COR-L47 (cell line): ENCODE measurements at regions not wholly inside any gene's neighbourhood (a gene's known extent, or its start where the extent isn't known, plus 50 kb on each side); places are given as distances from the start of the nearest gene placed in this dataset.
"Not testable (repeated sequence)": the region's sequence is repeated elsewhere in the genome, so short reads cannot be mapped to it uniquely, and the experiment has no call there.

Experiments used
- DNase-seq: peaks from one replicate; lab custom pipeline; 2025; lab: John Stamatoyannopoulos, UW

- DNase-seq: no peak
These were observed 150.6 kb downstream of the SI start for GRCh38 chr3:164927728-164928127.

GRCh38 chr3:164918905-164919304 lies 159.4 kb downstream of the SI start:
- DNase-seq: no peak

- no peak for DNase-seq
These were observed 165.4 kb downstream of the SI start for GRCh38 chr3:164912916-164913315.

- DNase-seq: no peak
These were observed 174.4 kb downstream of the SI start for GRCh38 chr3:164903820-164904451.

GRCh38 chr3:164897342-164897741 lies 181.0 kb downstream of the SI start:
- peak; percentile 62 for DNase-seq

GRCh38 chr3:164890061-164890460 lies 188.2 kb downstream of the SI start:
- DNase-seq: no peak

- DNase-seq: no peak
These were observed 195.1 kb downstream of the SI start for GRCh38 chr3:164883171-164883570.

GRCh38 chr3:164879201-164879600 lies 199.1 kb downstream of the SI start:
- no peak for DNase-seq

GRCh38 chr3:164864454-164864853 lies 213.8 kb downstream of the SI start:
- no peak for DNase-seq

- no peak for DNase-seq
These were observed 225.4 kb downstream of the SI start for GRCh38 chr3:164852866-164853265.

GRCh38 chr3:164851905-164852304 lies 226.4 kb downstream of the SI start:
- DNase-seq: no peak

- no peak for DNase-seq
These were observed 227.1 kb downstream of the SI start for GRCh38 chr3:164851204-164851603.

GRCh38 chr3:164848923-164849322 lies 229.4 kb downstream of the SI start:
- DNase-seq: no peak

- DNase-seq: no peak
These were observed 232.6 kb downstream of the SI start for GRCh38 chr3:164845739-164846138.

GRCh38 chr3:164832216-164832615 lies 246.1 kb downstream of the SI start:
- DNase-seq: no peak

GRCh38 chr3:164818318-164818717 lies 260.0 kb downstream of the SI start:
- DNase-seq: no peak

- DNase-seq: no peak
These were observed 264.2 kb downstream of the SI start for GRCh38 chr3:164814106-164814505.

- DNase-seq: no peak
These were observed 266.3 kb downstream of the SI start for GRCh38 chr3:164812042-164812441.

GRCh38 chr3:164806188-164806587 lies 272.1 kb downstream of the SI start:
- DNase-seq: peak; percentile 26

- DNase-seq: no peak
These were observed 284.2 kb downstream of the SI start for GRCh38 chr3:164794099-164794498.

- no peak for DNase-seq
These were observed 287.0 kb downstream of the SI start for GRCh38 chr3:164791263-164791662.

- not testable (repeated sequence) for DNase-seq
These were observed 293.9 kb downstream of the SI start for GRCh38 chr3:164784407-164784806.

GRCh38 chr3:164781755-164782154 lies 296.5 kb downstream of the SI start:
- no peak for DNase-seq

- DNase-seq: peak; percentile 10
These were observed 298.5 kb downstream of the SI start for GRCh38 chr3:164779816-164780215.

GRCh38 chr3:164752812-164753211 lies 325.5 kb downstream of the SI start:
- no peak for DNase-seq
